CD14-positive monocyte (primary cell): ENCODE measurements at regions not wholly inside any gene's neighbourhood (a gene's known extent, or its start where the extent isn't known, plus 50 kb on each side); places are given as distances from the start of the nearest gene placed in this dataset.

Source experiments
- DNase-seq, 3 donors: peaks; one replicate each; pipeline ENCODE4 v3.0.0-alpha.2; 2011 to 2022
- H2AFZ ChIP-seq: 2 replicates; pipeline ENCODE4 v1.6.0; 2012; ENCODE audit warnings: mild to moderate bottlenecking, low read depth, low read length, inconsistent platforms; ENCODE audit not compliant: insufficient read depth, poor library complexity, severe bottlenecking
- H3K27ac ChIP-seq, 2 donors: 1 replicate in 1 of 2; 2 replicates in 1 of 2; pipeline ENCODE4 v1.5.1; 2012 to 2013; ENCODE audit warnings: low read length in 2 of 2, control low read depth in 1 of 2, inconsistent platforms in 1 of 2, low read depth in 1 of 2, mild to moderate bottlenecking in 1 of 2
- H3K27me3 ChIP-seq, 2 donors: one replicate each; pipeline versions ENCODE4 v1.6.0 to v1.6.1; 2011 to 2013; ENCODE audit warnings: low read length in 2 of 2; ENCODE audit not compliant: control insufficient read depth in 2 of 2, insufficient read depth in 2 of 2
- H3K36me3 ChIP-seq, 2 donors: replicated peaks in 1 of 2; 1 replicate in 1 of 2; 2 replicates in 1 of 2; pipeline versions ENCODE4 v1.5.1 to v1.6.1; 2012 to 2013; ENCODE audit warnings: low read length in 2 of 2, control low read depth in 1 of 2, inconsistent platforms in 1 of 2, mild to moderate bottlenecking in 1 of 2; ENCODE audit not compliant: insufficient read depth in 2 of 2, control insufficient read depth in 1 of 2
- H3K4me1 ChIP-seq, 2 donors: 1 replicate in 1 of 2; 2 replicates in 1 of 2; pipeline versions ENCODE4 v1.5.1 to v1.6.1; 2012 to 2013; ENCODE audit warnings: low read length in 2 of 2, control low read depth in 1 of 2, inconsistent platforms in 1 of 2, mild to moderate bottlenecking in 1 of 2, moderate library complexity in 1 of 2; ENCODE audit not compliant: insufficient read depth in 2 of 2, control insufficient read depth in 1 of 2
- H3K4me2 ChIP-seq: replicated peaks from 2 replicates; pipeline ENCODE3; 2012; ENCODE audit warnings: low read length, moderate library complexity, mild to moderate bottlenecking; ENCODE audit not compliant: poor library complexity, severe bottlenecking; ENCODE audit errors: extremely low read depth
- H3K4me3 ChIP-seq, 3 experiments: fragments of 200-600 bp in 1 of 3; sonication (generic) in 1 of 3; replicated peaks in 1 of 3; 1 replicate in 2 of 3; 2 replicates in 1 of 3; pipeline ENCODE4 v1.5.1; 2011 to 2013; ENCODE audit warnings: low read length in 3 of 3, mild to moderate bottlenecking in 3 of 3, control low read depth in 2 of 3, low read depth in 2 of 3, inconsistent platforms in 1 of 3, moderate library complexity in 1 of 3
- H3K79me2 ChIP-seq: 2 replicates; pipeline ENCODE4 v1.6.0; 2012; ENCODE audit warnings: mild to moderate bottlenecking, control low read depth, inconsistent platforms, low read length, moderate library complexity; ENCODE audit not compliant: insufficient read depth
- H3K9ac ChIP-seq: 2 replicates; pipeline ENCODE4 v1.6.0; 2017; ENCODE audit warnings: low read length, mild to moderate bottlenecking; ENCODE audit not compliant: insufficient read depth, poor library complexity, severe bottlenecking
- H3K9me3 ChIP-seq, 2 donors: replicated peaks in 1 of 2; 1 replicate in 1 of 2; 2 replicates in 1 of 2; pipeline versions ENCODE4 v1.5.1 to v1.6.1; 2012 to 2013; ENCODE audit warnings: low read length in 2 of 2, control low read depth in 1 of 2; ENCODE audit not compliant: control insufficient read depth in 1 of 2, insufficient read depth in 1 of 2
- H4K20me1 ChIP-seq: 2 replicates; pipeline ENCODE4 v1.6.0; 2012; ENCODE audit warnings: mild to moderate bottlenecking, low read length, control low read depth, moderate library complexity; ENCODE audit not compliant: insufficient read depth
- H3K27ac Mint-ChIP-seq, 7 donors: one replicate each; pipeline ENCODE4 v1.8.0; 2020; ENCODE audit warnings: mild to moderate bottlenecking in 7 of 7, mixed read lengths in 7 of 7, moderate library complexity in 6 of 7, inconsistent platforms in 2 of 7
- H3K27me3 Mint-ChIP-seq, 3 donors: one replicate each; pipeline ENCODE4 v1.8.0; 2021 to 2022; ENCODE audit warnings: low read depth in 3 of 3, mild to moderate bottlenecking in 3 of 3, mixed read lengths in 3 of 3, moderate library complexity in 3 of 3, inconsistent platforms in 1 of 3
- H3K36me3 Mint-ChIP-seq, 2 donors: one replicate each; pipeline ENCODE4 v1.8.0; 2020; ENCODE audit warnings: mixed read lengths in 2 of 2, inconsistent platforms in 1 of 2, mild to moderate bottlenecking in 1 of 2
- H3K4me1 Mint-ChIP-seq: one replicate; pipeline ENCODE4 v1.8.0; 2020; ENCODE audit warnings: mild to moderate bottlenecking, mixed read lengths
- H3K4me3 Mint-ChIP-seq, 2 donors: one replicate each; pipeline ENCODE4 v1.8.0; 2020; ENCODE audit warnings: mild to moderate bottlenecking in 2 of 2, mixed read lengths in 2 of 2, moderate library complexity in 1 of 2
- H3K9me3 Mint-ChIP-seq, 7 donors: one replicate each; pipeline ENCODE4 v1.8.0; 2020 to 2022; ENCODE audit warnings: mixed read lengths in 7 of 7, mild to moderate bottlenecking in 6 of 7, moderate library complexity in 6 of 7, inconsistent platforms in 2 of 7
- CTCF ChIP-seq: fragments of 200-600 bp; IDR thresholded peaks from one replicate; pipeline ENCODE4 v1.8.0; 2022; ENCODE audit warnings: antibody characterized with exemption, mild to moderate bottlenecking
- WGBS: methylation state at CpG from one replicate; pipeline ENCODE4 v1.1.5; 2013; ENCODE audit warnings: missing lambda C conversion rate; ENCODE audit not compliant: insufficient coverage; 5-methylcytosine and 5-hydroxymethylcytosine counted together
- intact Hi-C, 2 donors: fragments of 100-400 bp; cut with micrococcal nuclease; formaldehyde crosslinking; loops; one replicate each; pipeline versions ENCODE4 v1.15.0 to v1.15.1; 2023

- Histone ChIP-seq H3K27me3 (no peaks in the 10 kb centered on the region), H3K4me1 (no peaks in the 10 kb centered on the region), H3K9ac (no peak overlapping the region), H2AFZ (no peak overlapping the region), H3K27ac (no peak overlapping the region), H3K9me3 (no peaks in the 10 kb centered on the region), H3K79me2 (no peaks in the 10 kb centered on the region), H3K4me2 (no peak overlapping the region), H4K20me1 (no peaks in the 10 kb centered on the region), H3K4me3 (no peak overlapping the region), H3K36me3 (no peaks in the 10 kb centered on the region)
- H3K27me3 Mint-ChIP-seq, result peaks cover 1 to 4% (median 3%) of the 10 kb centered on the region in 3 donors
- 80% methylated on average over 1 of the region's 4 CpGs for WGBS
- no peaks in the 10 kb centered on the region for H3K4me1 Mint-ChIP-seq
- DNase-seq, result no peak
- no peaks in the 10 kb centered on the region for H3K36me3 Mint-ChIP-seq
- no peak for TF ChIP-seq CTCF
- no peak overlapping the region for H3K4me3 Mint-ChIP-seq
- H3K27ac Mint-ChIP-seq, result no peak overlapping the region
- H3K9me3 Mint-ChIP-seq, result peaks cover 0 to 6% (median 2%) of the 10 kb centered on the region in 7 donors
- intact Hi-C loops, result no loop called here
Measured at GRCh38 chr9:117945286-117945685, 241.1 kb downstream of the TLR4 start.

GRCh38 chr9:117951127-117951526, 246.9 kb downstream of the TLR4 start:
- Histone ChIP-seq H3K27ac (no peak overlapping the region), H3K4me3 (no peak overlapping the region), H3K4me1 (no peaks in the 10 kb centered on the region), H3K27me3 (no peaks in the 10 kb centered on the region), H3K36me3 (no peaks in the 10 kb centered on the region), H3K4me2 (no peak overlapping the region), H3K79me2 (no peaks in the 10 kb centered on the region), H3K9me3 (no peaks in the 10 kb centered on the region), H3K9ac (no peak overlapping the region), H4K20me1 (no peaks in the 10 kb centered on the region), H2AFZ (no peak overlapping the region)
- peaks cover 0 to 3% (median 1%) of the 10 kb centered on the region in 3 donors for H3K27me3 Mint-ChIP-seq
- no peaks in the 10 kb centered on the region for H3K4me1 Mint-ChIP-seq
- intact Hi-C loops, result no loop called here
- TF ChIP-seq CTCF, result no peak
- H3K27ac Mint-ChIP-seq, result no peak overlapping the region
- no CpG with 5 or more reads among the region's 7 CpGs for WGBS
- H3K9me3 Mint-ChIP-seq, result peaks cover 0 to 2% (median 0%) of the 10 kb centered on the region in 7 donors
- H3K4me3 Mint-ChIP-seq, result no peak overlapping the region
- DNase-seq, result no peak
- no peaks in the 10 kb centered on the region for H3K36me3 Mint-ChIP-seq
